ENCODE measurements at regions not wholly inside any gene's neighbourhood (a gene's known extent, or its start where the extent isn't known, plus 50 kb on each side); places are given as distances from the start of the nearest gene placed in this dataset.

DNA sequence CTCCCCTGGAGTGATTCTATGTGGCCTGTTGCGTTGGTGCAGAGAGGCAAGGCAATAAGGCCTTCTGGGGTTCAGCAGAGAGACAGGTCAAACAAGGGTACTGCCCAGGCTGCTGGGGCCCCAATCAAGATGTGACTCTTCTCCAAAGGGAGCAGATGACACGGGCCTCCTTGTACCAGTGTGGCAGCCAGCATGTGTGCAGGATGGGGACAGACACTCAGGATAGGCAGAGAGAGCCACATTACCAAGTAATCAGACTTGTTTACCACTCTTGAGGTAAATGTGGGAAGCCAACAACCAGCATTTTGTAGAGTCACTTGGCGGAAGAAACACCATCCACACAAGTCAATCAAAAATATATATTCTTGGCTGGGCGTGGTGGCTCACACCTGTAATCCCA, 95.3 kb upstream of the DLG1 start:
- no peak overlapping the region for H3K4me3 ChIP-seq (ENCODE audit: low read length)
- Mint-ChIP-seq H3K27ac (no peak overlapping the region), H3K9me3 (peaks cover 4% of the 10 kb centered on the region), H3K4me3 (no peak overlapping the region), H3K27me3 (ENCODE audit: insufficient read depth) (no peaks in the 10 kb centered on the region), H3K4me1 (no peaks in the 10 kb centered on the region), H3K36me3 (ENCODE audit: low read depth) (no peaks in the 10 kb centered on the region)
- H3K27ac ChIP-seq (ENCODE audit: low read depth, low read length): no peak overlapping the region
- TF ChIP-seq, protein P1, sequence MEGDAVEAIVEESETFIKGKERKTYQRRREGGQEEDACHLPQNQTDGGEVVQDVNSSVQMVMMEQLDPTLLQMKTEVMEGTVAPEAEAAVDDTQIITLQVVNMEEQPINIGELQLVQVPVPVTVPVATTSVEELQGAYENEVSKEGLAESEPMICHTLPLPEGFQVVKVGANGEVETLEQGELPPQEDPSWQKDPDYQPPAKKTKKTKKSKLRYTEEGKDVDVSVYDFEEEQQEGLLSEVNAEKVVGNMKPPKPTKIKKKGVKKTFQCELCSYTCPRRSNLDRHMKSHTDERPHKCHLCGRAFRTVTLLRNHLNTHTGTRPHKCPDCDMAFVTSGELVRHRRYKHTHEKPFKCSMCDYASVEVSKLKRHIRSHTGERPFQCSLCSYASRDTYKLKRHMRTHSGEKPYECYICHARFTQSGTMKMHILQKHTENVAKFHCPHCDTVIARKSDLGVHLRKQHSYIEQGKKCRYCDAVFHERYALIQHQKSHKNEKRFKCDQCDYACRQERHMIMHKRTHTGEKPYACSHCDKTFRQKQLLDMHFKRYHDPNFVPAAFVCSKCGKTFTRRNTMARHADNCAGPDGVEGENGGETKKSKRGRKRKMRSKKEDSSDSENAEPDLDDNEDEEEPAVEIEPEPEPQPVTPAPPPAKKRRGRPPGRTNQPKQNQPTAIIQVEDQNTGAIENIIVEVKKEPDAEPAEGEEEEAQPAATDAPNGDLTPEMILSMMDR (conservative IDR thresholded peaks at IDR 0.05): no peak
- peaks cover 23% of the 10 kb centered on the region for H3K9me3 ChIP-seq (ENCODE audit: control insufficient read depth, low read length)
- DNase-seq: no peak
- H3K4me1 ChIP-seq (ENCODE audit: control insufficient read depth, insufficient read depth, low read length): no peaks in the 10 kb centered on the region
- no peaks in the 10 kb centered on the region for H3K36me3 ChIP-seq (ENCODE audit: control insufficient read depth, insufficient read depth, low read length)
- H3K27me3 ChIP-seq (ENCODE audit: control insufficient read depth, insufficient read depth, low read length, poor library complexity, severe bottlenecking): no peaks in the 10 kb centered on the region
- H3K9ac ChIP-seq (ENCODE audit: extremely low read depth, low read length, poor library complexity, severe bottlenecking): no peak overlapping the region
- 83 to 90% methylated on average over 3 to 4 of the region's 4 CpGs for WGBS, 2 experiments (ENCODE audit: insufficient coverage in 1 of 2, insufficient read length in 1 of 2)

DNA sequence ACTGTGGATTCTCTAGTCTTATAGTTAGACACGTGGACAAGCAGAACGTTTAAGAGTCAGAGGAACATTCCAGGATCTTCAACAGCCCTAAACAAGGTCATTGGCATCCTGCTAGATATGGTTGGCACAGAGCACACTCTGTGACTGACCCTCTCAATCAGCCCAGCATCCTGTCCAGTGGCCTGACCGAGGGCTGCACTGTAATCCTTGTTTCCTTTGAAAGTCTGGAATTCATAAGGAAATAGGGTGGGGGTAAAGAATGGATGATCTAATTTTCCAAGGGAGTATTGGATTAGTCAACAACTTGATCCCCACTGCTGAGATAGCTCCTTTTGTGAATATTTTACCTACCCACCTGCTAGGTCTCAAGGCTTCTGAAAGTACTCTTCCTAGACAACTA, 94.5 kb upstream of the DLG1 start:
- 83 to 95% methylated on average over 1 to 3 of the region's 3 CpGs for WGBS, 2 experiments (ENCODE audit: insufficient coverage in 1 of 2, insufficient read length in 1 of 2)
- Histone ChIP-seq H3K27me3 (ENCODE audit: control insufficient read depth, insufficient read depth, low read length, poor library complexity, severe bottlenecking) (no peaks in the 10 kb centered on the region), H3K27ac (ENCODE audit: low read depth, low read length) (no peak overlapping the region), H3K9ac (ENCODE audit: extremely low read depth, low read length, poor library complexity, severe bottlenecking) (no peak overlapping the region), H3K9me3 (ENCODE audit: control insufficient read depth, low read length) (peaks cover 30% of the 10 kb centered on the region), H3K4me1 (ENCODE audit: control insufficient read depth, insufficient read depth, low read length) (no peaks in the 10 kb centered on the region), H3K4me3 (ENCODE audit: low read length) (no peak overlapping the region), H3K36me3 (ENCODE audit: control insufficient read depth, insufficient read depth, low read length) (no peaks in the 10 kb centered on the region)
- DNase-seq: no peak
- no peaks in the 10 kb centered on the region for H3K36me3 Mint-ChIP-seq (ENCODE audit: low read depth)
- H3K27me3 Mint-ChIP-seq (ENCODE audit: insufficient read depth): no peaks in the 10 kb centered on the region
- peaks cover 7% of the 10 kb centered on the region for H3K9me3 Mint-ChIP-seq
- TF ChIP-seq, protein P1 (conservative IDR thresholded peaks at IDR 0.05): no peak
- no peak overlapping the region for H3K4me3 Mint-ChIP-seq
- H3K27ac Mint-ChIP-seq: no peak overlapping the region
- H3K4me1 Mint-ChIP-seq: no peaks in the 10 kb centered on the region

- H3K4me1 Mint-ChIP-seq: no peaks in the 10 kb centered on the region
- H3K9ac ChIP-seq (ENCODE audit: extremely low read depth, low read length, poor library complexity, severe bottlenecking): no peak overlapping the region
- TF ChIP-seq, protein P1 (conservative IDR thresholded peaks at IDR 0.05): no peak
- no peak for DNase-seq
- H3K4me3 ChIP-seq (ENCODE audit: low read length): no peak overlapping the region
- no peaks in the 10 kb centered on the region for H3K36me3 ChIP-seq (ENCODE audit: control insufficient read depth, insufficient read depth, low read length)
- peaks cover 12% of the 10 kb centered on the region for H3K27me3 Mint-ChIP-seq (ENCODE audit: insufficient read depth)
- WGBS, 2 experiments (ENCODE audit: insufficient coverage in 1 of 2, insufficient read length in 1 of 2): 89 to 91% methylated on average over 2 of the region's 2 CpGs
- H3K4me3 Mint-ChIP-seq: no peak overlapping the region
- H3K27me3 ChIP-seq (ENCODE audit: control insufficient read depth, insufficient read depth, low read length, poor library complexity, severe bottlenecking): no peaks in the 10 kb centered on the region
- peaks cover 26% of the 10 kb centered on the region for H3K9me3 ChIP-seq (ENCODE audit: control insufficient read depth, low read length)
- H3K9me3 Mint-ChIP-seq: peaks cover 7% of the 10 kb centered on the region
- H3K27ac Mint-ChIP-seq: no peak overlapping the region
- no peaks in the 10 kb centered on the region for H3K4me1 ChIP-seq (ENCODE audit: control insufficient read depth, insufficient read depth, low read length)
- no peaks in the 10 kb centered on the region for H3K36me3 Mint-ChIP-seq (ENCODE audit: low read depth)
- H3K27ac ChIP-seq (ENCODE audit: low read depth, low read length): no peak overlapping the region
Observed at GRCh38 chr3:197381371-197381770, 83.0 kb upstream of the DLG1 start.
